Erythroblast (primary cell): ENCODE measurements at regions not wholly inside any gene's neighbourhood (a gene's known extent, or its start where the extent isn't known, plus 50 kb on each side); places are given as distances from the start of the nearest gene placed in this dataset.

Source experiments
- GATA1 ChIP-seq: IDR thresholded peaks from 2 replicates; pipeline ENCODE4 v1.6.1; 2011; ENCODE audit warnings: low read depth, mild to moderate bottlenecking, control low read depth, low read length, moderate library complexity
- POLR2A ChIP-seq: IDR thresholded peaks from 2 replicates; pipeline ENCODE4 v1.6.1; 2011; ENCODE audit warnings: mild to moderate bottlenecking, low read length

DNA sequence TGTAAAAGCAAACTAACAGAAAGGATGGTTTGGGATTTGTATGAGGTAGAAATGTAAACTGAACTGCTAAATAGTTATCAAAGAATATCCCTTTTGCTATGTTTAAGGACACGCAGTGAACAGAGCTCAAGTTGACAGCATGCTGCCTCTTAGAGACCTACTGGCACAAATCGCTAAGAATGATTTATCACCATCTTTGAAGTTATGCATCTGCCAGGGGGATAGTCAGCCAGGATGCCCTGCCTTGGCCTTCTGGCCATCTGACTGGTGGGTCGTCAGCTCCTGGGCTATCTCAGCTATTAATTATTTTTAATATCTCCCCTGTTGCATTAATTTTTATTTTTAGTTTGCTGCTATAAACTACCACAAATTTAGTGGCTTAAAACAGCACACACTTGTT, 334.8 kb upstream of the KAZN start:
- TF ChIP-seq POLR2A (no peak), GATA1 (no peak)
